GM12864 (cell line): ENCODE measurements at regions not wholly inside any gene's neighbourhood (a gene's known extent, or its start where the extent isn't known, plus 50 kb on each side); places are given as distances from the start of the nearest gene placed in this dataset.

ENCODE experiments used
- DNase-seq: peaks from one replicate; pipeline ENCODE4 v3.0.0-alpha.2; 2011; ENCODE audit warnings: low read depth
- H3K4me3 ChIP-seq: 2 replicates; pipeline ENCODE4 v1.5.1; 2011; ENCODE audit warnings: mild to moderate bottlenecking, low read depth, low read length, control low read depth
- TF ChIP-seq, protein P1 (sequence below): IDR thresholded peaks from 2 replicates; pipeline ENCODE4 v1.5.1; 2011; ENCODE audit warnings: low read depth, mild to moderate bottlenecking, moderate library complexity, low read length, control low read depth, inconsistent platforms; ENCODE audit errors: missing control alignments

DNA sequence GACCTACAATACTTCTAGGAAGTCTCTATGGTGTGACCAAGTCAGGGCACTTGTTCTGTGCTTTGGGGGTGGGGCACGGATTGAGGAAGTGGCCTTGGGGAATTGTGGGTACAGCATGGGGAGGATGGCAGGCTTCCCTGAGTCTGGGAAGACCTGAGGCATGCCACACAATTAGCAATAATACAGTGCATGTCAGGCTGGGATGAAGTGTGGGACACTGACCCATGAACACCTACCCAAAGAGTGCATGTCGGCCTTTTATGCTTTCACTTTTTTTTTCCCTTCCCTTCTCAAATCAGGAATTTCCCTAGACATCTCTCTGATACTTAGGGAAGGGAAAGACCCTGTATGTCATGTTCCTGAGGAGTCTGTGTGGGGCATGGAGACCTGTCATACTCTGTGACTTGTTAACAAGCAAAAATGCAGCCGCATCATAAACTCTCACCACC, 146.4 kb downstream of the PALM2AKAP2 start:
- TF ChIP-seq, protein P1, sequence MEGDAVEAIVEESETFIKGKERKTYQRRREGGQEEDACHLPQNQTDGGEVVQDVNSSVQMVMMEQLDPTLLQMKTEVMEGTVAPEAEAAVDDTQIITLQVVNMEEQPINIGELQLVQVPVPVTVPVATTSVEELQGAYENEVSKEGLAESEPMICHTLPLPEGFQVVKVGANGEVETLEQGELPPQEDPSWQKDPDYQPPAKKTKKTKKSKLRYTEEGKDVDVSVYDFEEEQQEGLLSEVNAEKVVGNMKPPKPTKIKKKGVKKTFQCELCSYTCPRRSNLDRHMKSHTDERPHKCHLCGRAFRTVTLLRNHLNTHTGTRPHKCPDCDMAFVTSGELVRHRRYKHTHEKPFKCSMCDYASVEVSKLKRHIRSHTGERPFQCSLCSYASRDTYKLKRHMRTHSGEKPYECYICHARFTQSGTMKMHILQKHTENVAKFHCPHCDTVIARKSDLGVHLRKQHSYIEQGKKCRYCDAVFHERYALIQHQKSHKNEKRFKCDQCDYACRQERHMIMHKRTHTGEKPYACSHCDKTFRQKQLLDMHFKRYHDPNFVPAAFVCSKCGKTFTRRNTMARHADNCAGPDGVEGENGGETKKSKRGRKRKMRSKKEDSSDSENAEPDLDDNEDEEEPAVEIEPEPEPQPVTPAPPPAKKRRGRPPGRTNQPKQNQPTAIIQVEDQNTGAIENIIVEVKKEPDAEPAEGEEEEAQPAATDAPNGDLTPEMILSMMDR: no peak
- peak overlapping the region; percentile 28 for H3K4me3 ChIP-seq
- no peak for DNase-seq

DNA sequence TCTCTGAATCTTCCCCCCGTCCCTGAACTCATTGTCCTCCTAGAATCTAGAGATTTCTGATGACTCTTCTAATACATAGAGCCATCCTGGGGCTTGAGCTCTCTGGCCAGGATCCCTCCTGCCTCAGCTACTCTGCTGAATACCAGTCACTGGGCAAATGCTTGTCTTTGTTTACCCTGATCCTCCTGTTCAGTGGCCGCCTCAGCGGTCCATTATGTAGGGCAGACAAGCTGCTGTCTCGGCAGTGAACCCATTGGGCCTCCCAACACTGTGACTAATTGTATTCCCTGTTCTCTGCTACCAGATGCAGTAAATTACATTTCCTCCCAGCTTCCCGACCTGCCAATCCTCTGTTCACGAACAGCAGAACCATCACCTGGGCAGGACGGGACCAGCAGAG, 151.6 kb downstream of the PALM2AKAP2 start:
- TF ChIP-seq, protein P1: no peak
- DNase-seq: no peak
- no peak overlapping the region for H3K4me3 ChIP-seq

DNA sequence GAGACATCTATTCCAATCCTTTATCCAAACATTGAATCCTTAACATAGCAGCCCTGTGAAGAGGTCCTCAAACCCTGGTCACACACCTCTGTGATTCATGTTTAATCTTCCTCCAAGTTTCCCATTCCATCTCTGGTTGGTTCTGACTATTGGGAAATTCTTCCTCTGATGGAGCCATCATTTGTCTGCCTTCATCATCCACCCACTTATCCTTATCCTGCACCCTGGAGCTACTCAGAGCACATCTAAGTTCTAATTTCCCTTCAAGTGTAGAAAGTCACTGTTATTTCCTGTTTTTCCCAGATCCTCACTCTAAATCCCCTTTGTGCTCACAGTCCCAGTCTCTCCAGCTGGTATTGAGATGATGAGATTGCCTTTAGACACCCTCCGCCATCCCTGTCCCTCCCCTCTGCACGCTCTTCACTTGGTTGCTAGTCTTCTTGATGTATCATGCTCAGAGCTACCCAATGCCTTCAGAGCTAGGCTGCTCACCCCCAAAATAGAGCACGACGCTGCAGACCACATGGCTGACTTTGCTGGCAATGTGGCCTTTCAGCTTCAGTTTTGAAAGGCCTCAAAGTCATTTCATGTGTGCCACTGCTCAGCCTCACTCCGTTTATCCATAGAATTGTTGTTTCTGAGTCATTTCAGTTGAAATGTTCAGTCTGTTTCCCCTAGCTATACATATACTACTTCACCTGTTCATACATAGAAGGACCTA, 154.3 kb downstream of the PALM2AKAP2 start:
- no peak for DNase-seq
- TF ChIP-seq, protein P1: no peak
- H3K4me3 ChIP-seq: no peak overlapping the region

DNA sequence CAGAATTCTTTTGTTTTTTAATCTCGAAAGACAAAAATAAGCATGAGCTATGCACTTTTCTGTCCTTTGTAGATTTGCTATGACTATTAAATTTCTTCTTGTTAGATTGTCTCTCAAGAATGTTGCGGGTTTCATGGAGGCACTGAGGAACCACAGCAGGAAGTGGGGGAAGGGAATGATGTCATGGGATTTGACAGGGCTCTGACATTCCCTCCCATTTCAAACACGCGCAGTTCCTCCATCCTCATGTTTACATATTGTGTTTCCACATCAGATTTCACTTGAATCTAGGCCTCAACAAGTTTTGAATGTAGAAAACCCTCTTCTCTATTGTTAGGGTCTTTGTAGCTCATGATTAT, 154.8 kb downstream of the PALM2AKAP2 start:
- TF ChIP-seq, protein P1: no peak
- no peak overlapping the region for H3K4me3 ChIP-seq
- no peak for DNase-seq

DNA sequence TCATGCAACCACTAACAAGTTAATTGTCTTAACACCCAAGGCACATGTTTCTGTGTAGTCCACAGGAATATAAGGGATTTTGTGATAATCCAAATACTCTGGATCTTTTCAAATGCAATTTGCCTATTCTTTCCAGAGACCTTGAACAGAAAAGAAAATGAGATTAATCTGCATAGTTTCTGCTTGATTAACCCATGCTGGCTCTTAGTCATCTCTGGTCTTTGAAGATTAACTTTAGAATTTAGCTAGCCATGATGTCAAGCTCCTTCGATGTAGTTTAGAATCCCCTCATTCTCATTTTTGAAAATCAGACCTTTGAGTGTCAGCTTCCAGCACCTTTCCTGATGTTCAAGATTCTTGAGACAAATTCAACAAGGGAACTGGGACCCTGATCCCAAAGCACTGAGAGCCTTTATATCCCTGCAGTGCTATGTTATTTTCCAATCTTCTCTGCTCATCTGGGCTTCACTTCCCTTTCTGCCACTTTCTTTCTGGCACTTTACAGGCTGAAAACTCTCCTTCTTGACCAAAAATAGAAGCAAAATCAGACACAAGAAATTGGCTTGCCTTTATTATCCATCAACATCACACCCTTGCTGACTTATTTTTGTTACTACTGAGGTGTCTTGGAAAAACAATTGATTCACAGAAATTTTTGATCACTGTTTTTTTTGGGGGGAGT, 155.5 kb downstream of the PALM2AKAP2 start:
- TF ChIP-seq, protein P1: no peak
- no peak overlapping the region for H3K4me3 ChIP-seq
- no peak for DNase-seq

DNA sequence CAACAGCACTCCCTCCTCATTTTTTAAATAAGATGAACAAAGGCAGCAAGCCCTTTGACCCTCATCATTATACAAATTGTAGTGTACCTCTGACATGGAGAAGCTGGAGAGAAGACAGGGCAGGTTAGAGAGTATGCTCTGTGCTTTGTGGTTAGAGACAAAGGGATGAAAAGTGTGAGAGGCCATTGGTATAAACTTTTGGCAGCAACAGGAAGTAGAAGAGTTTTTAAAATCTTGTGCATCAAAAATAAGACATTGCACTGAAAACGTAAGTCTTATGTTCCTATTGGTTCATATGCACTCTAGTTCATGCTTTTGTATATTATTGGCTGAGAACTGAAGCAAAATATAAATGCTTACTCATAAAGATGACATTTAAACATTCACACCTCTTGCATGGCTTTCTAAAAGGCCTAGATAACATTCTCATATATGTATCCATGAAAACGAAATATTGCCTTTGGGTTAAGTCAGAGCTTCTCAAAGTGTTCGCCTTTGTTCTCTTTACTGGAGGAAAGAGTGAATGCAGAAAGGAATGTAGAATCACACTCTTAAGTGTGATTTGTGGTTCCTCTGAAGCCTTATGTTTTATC, 158.0 kb downstream of the PALM2AKAP2 start:
- no peak for DNase-seq
- no peak overlapping the region for H3K4me3 ChIP-seq
- TF ChIP-seq, protein P1: no peak
